Mammary epithelial cell (primary cell): ENCODE measurements at regions not wholly inside any gene's neighbourhood (a gene's known extent, or its start where the extent isn't known, plus 50 kb on each side); places are given as distances from the start of the nearest gene placed in this dataset.

ENCODE experiments used
- EZH2 ChIP-seq: IDR thresholded peaks from 2 replicates; pipeline ENCODE4 v1.6.1; 2012; ENCODE audit warnings: low read length, inconsistent platforms, borderline replicate concordance
- TF ChIP-seq, protein P1 (sequence below), 2 donors: IDR thresholded peaks in 1 of 2; conservative IDR thresholded peaks in 1 of 2; 2 replicates each; pipeline ENCODE4 v1.5.1; 2011 to 2012; ENCODE audit warnings: inconsistent platforms in 2 of 2, low read length in 2 of 2, mild to moderate bottlenecking in 2 of 2, control low read depth in 1 of 2, low read depth in 1 of 2; ENCODE audit not compliant: insufficient read depth in 1 of 2; ENCODE audit errors: extremely low read depth in 1 of 2

DNA sequence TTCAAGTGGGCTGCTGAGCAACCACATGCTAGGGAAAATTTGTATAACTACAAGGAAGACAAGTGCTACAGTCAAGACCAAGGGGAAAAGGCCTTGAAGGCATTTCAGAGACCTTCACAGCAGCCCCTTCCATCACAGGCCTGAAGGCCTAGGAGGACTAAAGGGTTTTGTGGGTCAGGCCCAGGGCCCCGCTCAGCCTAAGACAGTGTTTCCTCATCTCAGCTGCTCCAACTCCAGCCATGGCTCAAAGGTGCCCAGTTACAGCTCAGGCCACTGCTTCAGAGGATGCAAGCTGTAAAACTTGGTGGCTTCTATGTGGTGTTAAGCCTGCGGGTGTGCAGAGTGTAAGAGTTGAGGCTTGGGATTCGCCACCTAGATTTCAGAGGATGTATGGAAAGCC lies 260.5 kb downstream of the NXPE2 start:
- TF ChIP-seq, protein P1, sequence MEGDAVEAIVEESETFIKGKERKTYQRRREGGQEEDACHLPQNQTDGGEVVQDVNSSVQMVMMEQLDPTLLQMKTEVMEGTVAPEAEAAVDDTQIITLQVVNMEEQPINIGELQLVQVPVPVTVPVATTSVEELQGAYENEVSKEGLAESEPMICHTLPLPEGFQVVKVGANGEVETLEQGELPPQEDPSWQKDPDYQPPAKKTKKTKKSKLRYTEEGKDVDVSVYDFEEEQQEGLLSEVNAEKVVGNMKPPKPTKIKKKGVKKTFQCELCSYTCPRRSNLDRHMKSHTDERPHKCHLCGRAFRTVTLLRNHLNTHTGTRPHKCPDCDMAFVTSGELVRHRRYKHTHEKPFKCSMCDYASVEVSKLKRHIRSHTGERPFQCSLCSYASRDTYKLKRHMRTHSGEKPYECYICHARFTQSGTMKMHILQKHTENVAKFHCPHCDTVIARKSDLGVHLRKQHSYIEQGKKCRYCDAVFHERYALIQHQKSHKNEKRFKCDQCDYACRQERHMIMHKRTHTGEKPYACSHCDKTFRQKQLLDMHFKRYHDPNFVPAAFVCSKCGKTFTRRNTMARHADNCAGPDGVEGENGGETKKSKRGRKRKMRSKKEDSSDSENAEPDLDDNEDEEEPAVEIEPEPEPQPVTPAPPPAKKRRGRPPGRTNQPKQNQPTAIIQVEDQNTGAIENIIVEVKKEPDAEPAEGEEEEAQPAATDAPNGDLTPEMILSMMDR (conservative IDR thresholded peaks at IDR 0.05 in 1 of 2, IDR thresholded peaks at IDR 0.05 in 1 of 2; ENCODE audit: extremely low read depth in 1 of 2, insufficient read depth in 1 of 2, low read depth in 1 of 2, low read length in 2 of 2) = no peak
- TF ChIP-seq EZH2 = no peak
